NCI-H510A treated with DMSO at 0.1 percent for 48 hours (cell line): ENCODE measurements at regions not wholly inside any gene's neighbourhood (a gene's known extent, or its start where the extent isn't known, plus 50 kb on each side); places are given as distances from the start of the nearest gene placed in this dataset.
A peak's percentile ranks its signal among the peaks of the same experiment; 100 is the strongest.

Experiments used
- DNase-seq: peaks from one replicate; lab custom pipeline; 2025; lab: John Stamatoyannopoulos, UW

DNA sequence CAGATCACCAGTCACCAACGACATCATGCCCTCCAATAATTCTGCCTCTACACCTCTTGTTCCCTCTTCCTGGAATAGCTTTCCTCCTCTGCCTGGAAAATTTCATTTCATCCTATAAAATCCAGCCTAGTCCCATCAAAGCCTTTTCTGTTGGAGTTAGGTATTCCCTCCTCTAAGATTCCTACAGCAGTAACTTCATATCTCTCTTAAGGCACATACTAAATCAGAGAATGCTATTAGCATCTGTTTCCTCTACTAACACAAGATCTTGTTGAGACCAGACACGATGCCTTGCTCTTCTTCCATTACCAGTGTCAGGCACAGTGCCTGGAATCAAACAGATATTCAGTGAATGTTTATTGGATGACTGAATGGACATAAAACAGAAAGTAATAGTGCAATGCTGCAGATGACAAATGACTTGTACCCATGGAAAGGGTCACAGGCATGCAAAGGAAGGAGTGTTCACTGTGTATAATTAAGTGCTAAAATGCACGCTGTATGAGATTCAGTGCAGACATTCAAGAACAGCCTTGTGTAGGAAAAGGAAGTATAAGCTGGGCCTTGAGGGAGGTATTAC lies 342.0 kb upstream of the ACVR2A start:
- no peak for DNase-seq

GRCh38 chr2:147501968-147502367 lies 342.9 kb upstream of the ACVR2A start:
- peak; percentile 51 for DNase-seq

DNA sequence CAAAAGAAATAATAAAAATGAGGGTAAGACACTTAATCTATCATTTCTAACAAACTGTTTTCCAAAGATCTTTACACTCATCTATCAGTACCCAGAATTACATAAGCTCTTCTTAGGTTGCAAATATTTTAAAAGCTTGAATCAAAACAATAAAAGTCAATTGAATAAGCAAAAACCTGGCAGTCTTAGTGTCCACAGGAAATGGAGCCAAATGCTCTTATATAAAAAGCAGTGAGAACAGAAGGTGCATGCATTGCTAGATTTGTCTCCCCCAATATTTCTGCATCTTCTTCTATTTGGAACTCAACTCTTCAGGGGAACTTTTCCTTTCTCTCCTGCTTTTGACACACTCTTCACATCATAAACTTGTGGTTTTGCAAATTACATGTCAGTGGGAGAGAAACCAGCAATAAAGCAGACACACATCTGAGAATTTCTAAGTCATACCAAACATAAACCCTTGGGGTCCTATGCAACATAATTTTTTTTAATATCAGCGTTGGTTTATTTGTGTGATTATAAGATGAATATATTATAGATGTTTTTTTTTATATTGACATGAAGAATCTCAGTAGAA lies 343.9 kb upstream of the ACVR2A start:
- no peak for DNase-seq

- DNase-seq, result no peak
Measured at GRCh38 chr2:147500229-147500628, 344.6 kb upstream of the ACVR2A start.

DNA sequence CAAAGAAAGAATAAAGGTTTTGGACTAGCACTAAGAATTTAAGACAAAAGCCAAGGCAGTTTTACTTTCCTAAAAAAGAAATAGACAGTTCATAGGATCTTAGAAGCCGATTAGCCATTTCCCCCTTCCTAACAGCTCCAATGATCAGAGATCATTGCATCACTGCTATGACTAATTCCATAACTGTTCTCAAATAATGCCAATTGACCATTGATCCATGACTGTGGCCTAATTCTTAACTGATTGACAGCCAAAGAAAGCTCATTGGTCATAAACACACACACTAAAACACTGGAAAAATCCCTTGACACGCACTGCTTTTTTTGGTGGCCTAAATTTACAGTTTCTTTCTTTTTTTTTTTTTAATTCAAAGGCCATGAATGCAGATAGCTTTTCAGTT lies 345.0 kb upstream of the ACVR2A start:
- DNase-seq, result no peak

- DNase-seq, result no peak
Measured at GRCh38 chr2:147495734-147496133, 349.1 kb upstream of the ACVR2A start.

GRCh38 chr2:147492471-147492870 lies 352.4 kb upstream of the ACVR2A start:
- no peak for DNase-seq

GRCh38 chr2:147491506-147491905 lies 353.3 kb upstream of the ACVR2A start:
- DNase-seq, result no peak

DNA sequence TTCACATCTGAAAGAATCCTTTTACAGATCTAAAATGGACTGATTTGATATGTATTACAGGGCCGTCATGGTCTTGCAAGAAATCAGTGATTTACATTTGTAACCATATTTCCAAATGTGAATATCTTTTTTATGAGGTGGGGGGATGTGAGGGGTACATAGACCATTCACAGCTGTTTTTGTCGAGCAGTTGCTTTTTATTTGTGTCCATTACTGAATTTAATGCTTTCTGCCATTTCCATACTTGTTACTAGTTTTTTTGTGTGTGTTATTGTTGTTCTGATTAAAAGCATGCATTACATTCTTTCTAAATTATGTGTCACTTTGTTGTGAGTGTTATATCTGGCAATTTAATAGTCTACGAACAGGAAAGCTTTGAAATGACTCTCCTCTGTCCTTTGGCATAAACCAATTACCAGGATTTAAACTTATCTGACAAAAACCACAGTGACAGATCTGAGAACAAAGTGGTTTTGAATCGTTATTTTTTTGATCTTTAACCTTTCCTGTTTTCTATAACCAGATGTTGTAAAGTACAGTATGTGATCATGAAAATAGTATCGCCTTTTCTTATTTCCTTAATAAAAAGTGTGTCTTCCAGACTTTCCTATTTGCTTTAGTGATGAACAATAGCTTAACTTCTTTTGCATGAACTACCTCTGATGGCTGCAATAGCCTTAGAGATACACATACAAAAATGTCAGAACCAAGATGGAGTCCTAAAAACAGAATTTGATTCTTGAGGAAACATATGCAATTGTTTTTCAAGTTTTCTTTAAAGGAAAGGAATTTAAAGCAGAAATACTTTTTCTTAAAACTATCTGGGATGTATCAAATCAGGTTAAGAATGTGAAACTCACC lies 354.2 kb upstream of the ACVR2A start:
- no peak for DNase-seq

- DNase-seq, result no peak
Measured at GRCh38 chr2:147488472-147488871, 356.4 kb upstream of the ACVR2A start.

DNA sequence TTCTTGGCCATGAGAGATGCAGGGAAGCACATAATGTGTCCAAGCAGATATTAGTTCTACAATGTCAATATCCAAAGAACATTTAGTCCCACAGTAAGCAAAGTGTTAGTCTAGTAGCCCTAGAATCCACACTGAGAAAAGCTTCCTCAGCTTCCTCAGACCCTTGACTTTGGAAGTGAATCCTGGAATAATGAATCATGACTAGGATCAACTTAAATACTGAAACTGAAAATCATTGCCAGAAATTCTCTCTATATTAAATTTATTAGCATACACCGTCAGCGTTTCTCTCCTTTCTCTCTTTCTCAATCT lies 356.9 kb upstream of the ACVR2A start:
- DNase-seq, result no peak

- peak; percentile 30 for DNase-seq
Measured at GRCh38 chr2:147487286-147487977, 357.4 kb upstream of the ACVR2A start.

GRCh38 chr2:147485210-147485851 lies 359.5 kb upstream of the ACVR2A start:
- no peak for DNase-seq

DNA sequence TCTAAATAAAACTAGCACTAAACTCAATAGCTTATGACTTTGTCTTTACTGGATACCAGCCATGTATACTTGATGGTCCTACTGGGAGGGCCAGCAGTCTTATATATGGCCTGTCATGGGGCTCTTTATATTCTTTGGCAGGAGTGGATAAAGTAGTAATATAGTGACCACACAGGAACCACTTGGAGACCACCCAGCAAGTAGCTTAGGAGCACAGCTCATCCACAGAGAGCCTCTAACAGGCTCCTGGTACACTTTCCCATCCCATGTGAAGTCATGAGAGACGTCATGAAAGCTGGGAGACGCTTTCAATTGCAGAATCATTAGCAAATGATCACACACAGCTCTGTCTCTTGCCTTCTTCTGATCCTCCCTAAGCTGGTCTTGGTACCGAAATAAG lies 360.9 kb upstream of the ACVR2A start:
- DNase-seq, result no peak

DNA sequence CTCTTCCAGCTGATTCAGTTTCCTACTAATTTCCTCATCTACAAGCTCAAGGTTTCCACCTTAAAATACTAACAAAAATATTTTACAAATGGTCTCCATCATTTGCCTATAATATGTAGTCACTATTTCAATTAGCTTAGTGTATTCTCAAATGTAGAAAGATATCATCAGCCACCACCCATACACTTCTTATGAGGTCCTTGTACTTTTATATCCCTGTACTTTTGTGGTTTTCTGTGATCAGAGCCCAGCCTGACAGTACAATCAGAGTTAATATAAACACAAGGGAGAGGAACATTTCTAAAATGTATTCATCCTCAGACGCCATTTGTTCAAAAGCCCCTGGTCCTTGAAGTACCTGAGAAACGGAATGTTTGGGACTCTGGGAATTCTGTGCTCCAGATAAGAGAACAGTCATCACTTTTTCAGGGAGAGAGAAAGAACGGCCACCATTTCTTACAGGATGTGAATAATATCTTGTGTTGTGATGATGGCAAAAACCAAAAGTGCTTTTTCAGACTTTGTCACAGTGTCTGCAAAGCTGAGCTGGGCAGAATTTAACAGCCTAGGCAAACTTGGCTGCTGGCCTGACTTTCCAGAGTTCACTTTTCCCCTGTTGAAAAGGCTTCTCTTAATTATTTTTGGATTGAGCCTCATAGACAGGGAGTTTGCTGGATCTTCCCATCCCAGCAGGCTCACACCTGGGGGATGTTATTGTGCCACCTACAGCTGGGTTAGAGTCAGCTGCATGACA lies 361.7 kb upstream of the ACVR2A start:
- no peak for DNase-seq

- no peak for DNase-seq
Measured at GRCh38 chr2:147482111-147482895, 362.5 kb upstream of the ACVR2A start.

DNA sequence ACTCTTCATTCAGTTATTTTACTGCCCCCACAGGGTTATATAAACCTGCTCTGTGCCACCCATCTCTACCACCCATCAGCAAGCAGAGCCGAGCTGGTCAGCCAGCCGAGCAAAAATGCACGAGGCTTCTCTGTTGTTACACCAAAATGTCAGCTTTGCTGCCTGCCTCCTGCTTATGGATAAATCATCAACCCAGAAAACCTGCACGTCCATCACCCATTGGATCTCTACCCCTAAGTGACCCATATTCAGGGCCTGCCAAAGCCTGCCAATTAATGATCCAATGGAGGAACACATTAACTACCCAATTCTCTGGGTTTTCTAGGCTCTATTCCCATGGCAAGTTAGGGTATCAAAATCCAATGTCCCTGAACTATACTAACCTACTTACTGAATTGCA lies 365.5 kb upstream of the ACVR2A start:
- DNase-seq, result no peak

- DNase-seq, result no peak
Measured at GRCh38 chr2:147473075-147473474, 371.8 kb upstream of the ACVR2A start.

- no peak for DNase-seq
Measured at GRCh38 chr2:147471126-147471525, 373.7 kb upstream of the ACVR2A start.

- DNase-seq, result peak; percentile 5
Measured at GRCh38 chr2:147469471-147469870, 375.4 kb upstream of the ACVR2A start.

DNA sequence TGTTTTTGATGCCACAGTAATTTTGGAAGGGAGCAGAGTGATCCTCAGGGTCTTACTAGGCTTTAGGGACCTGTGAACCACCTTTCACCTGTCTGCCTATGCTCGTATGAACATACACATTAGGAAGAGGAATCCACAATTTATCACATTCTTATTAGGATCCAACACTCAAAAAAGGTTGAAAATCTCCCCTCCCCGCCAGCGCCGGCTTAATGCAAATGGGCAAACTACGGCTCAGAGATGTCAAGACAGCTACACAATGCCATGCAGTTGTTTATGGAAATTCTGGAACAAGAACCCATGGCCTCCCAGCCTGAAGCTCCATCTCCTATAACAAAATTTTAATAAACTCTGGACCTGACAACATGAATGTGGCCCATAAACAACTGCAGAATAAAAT lies 375.9 kb upstream of the ACVR2A start:
- DNase-seq, result no peak
